IPS-18c (cell line): ENCODE measurements at regions not wholly inside any gene's neighbourhood (a gene's known extent, or its start where the extent isn't known, plus 50 kb on each side); places are given as distances from the start of the nearest gene placed in this dataset.

Experiments
- H3K4me3 ChIP-seq: 2 replicates; pipeline ENCODE4 v1.7.0; 2013; ENCODE audit warnings: low read depth, mild to moderate bottlenecking, low read length, moderate library complexity; ENCODE audit not compliant: insufficient read depth
- H3K9me3 ChIP-seq: one replicate; pipeline ENCODE4 v1.6.1; 2013; ENCODE audit warnings: mild to moderate bottlenecking, low read length, moderate library complexity; ENCODE audit not compliant: control insufficient read depth, insufficient read depth

DNA sequence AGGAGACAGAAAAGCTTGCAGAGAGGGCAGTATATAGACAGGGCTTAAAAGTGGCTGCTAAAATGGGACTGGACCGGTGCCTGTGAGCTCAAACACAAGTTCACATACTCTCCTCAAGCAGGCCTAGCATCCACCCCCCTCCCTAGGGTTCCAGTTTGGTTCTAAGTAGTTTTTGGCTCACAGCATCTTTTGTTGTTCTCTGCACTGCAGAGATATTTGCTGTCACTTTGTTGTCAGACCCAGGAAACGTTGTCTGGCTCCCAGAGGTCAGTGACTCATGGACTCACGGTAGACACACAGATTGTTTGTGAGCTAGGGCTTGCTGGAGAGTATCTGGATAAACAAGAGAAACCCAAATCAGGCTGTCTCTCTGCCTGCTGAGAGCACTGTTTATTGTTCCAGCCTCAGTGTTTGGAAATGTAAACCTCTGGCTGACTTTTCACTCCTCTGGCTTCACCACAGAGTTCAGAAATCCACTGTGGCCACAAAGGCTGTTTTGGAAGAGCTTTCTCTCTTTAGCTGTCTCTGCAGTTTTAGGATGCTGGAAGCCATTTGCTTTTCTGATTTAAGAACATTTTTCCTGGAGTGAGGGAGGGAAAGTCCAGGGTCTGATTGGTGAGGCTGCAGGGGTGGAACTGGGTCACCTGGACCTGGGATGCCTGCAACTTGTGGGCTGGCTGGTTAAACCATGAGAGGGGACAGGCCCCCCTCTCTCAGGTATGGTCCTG lies 303.7 kb upstream of the PLET1 start:
- Histone ChIP-seq H3K4me3 (no peak overlapping the region), H3K9me3 (no peaks in the 10 kb centered on the region)

DNA sequence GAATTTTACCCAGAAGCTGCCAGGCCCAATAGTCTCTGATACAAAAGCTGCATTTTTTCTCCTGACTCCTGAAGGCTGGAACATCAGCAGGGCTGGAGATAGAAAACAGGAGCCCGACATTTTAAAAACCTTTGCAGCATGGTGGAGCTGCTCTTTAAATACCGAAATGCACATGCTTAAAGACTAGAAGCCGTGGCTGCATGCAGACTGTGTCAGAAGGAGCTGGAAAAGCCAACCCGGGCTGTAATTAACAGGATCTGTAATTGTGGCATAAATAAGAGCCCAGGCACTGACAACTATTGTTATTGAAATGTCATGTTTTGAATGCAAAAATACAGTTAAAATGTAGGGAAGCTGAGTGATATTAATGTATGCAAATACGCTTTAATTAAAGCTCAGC lies 304.9 kb upstream of the PLET1 start:
- H3K4me3 ChIP-seq = no peak overlapping the region
- no peaks in the 10 kb centered on the region for H3K9me3 ChIP-seq

GRCh38 chr11:112566124-112566523 lies 305.5 kb upstream of the PLET1 start:
- no peak overlapping the region for H3K4me3 ChIP-seq
- no peaks in the 10 kb centered on the region for H3K9me3 ChIP-seq

DNA sequence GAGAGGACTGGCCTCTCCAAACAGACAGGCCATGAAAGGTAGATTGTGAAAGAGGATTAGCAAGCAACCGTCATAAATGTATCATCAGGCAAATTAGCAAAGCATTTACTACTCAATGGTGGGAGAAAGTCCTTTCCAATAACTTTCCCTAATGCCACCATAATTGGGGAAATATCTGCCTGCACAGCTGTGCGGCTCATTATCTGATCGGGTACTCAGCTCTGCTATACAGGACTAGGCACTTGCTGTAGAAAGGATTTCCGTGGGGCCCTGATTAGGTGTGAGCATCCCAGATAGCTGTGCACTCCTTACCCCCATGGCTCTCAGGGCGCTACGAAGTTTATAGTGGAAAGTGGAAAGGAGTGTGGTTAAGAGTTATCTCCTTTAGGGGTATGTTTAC lies 309.7 kb upstream of the PLET1 start:
- H3K9me3 ChIP-seq = peaks cover 3% of the 10 kb centered on the region
- H3K4me3 ChIP-seq = no peak overlapping the region

- Histone ChIP-seq H3K4me3 (no peak overlapping the region), H3K9me3 (no peaks in the 10 kb centered on the region)
Measured at GRCh38 chr11:112579282-112579681, 318.6 kb upstream of the PLET1 start.

- Histone ChIP-seq H3K4me3 (no peak overlapping the region), H3K9me3 (no peaks in the 10 kb centered on the region)
Measured at GRCh38 chr11:112580864-112581263, 320.2 kb upstream of the PLET1 start.

DNA sequence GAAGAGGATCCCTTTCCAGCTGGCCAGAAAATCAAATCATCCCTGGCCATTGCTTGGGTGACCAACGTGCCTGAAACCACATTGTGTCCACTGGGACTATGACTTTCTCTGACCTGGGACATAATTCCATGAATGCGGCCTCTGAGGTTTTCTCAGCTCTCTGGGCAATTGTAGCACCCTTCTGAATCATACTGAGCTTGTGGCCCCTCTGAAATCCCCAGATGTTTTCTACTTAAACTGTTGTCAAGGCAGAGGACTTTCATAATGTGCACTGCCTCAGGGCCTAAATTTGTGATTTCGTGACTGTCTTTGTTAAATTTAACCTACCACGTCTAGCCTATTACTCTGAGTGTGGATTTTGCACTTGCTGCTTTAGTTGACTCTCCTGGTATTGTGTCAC lies 321.1 kb upstream of the PLET1 start:
- Histone ChIP-seq H3K4me3 (no peak overlapping the region), H3K9me3 (no peaks in the 10 kb centered on the region)

GRCh38 chr11:112582366-112582765 lies 321.7 kb upstream of the PLET1 start:
- H3K9me3 ChIP-seq = no peaks in the 10 kb centered on the region
- H3K4me3 ChIP-seq = no peak overlapping the region

GRCh38 chr11:112583261-112583893 lies 322.7 kb upstream of the PLET1 start:
- Histone ChIP-seq H3K4me3 (no peak overlapping the region), H3K9me3 (no peaks in the 10 kb centered on the region)

DNA sequence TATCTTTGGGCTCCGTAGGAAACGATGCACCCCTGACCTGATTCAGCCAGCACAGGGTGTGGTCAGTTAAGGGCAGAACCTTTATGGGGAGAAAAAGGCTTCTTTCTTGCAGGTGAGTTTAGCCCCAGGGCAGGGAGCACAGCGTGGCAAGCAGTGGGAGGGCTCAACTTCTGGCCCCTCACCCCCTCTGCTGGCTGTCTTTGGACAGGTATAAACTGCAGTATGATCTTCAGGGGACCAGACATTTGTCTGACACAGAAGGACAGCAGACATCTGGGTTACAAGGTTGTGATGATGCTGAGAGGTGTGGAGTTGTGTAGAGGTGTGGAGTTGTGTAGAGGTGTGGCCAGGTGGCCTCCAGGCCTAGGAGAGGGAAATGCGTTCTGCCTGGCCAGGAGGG lies 324.0 kb upstream of the PLET1 start:
- no peak overlapping the region for H3K4me3 ChIP-seq
- H3K9me3 ChIP-seq = no peaks in the 10 kb centered on the region

- H3K4me3 ChIP-seq = no peak overlapping the region
- no peaks in the 10 kb centered on the region for H3K9me3 ChIP-seq
Measured at GRCh38 chr11:112587664-112588063, 327.0 kb upstream of the PLET1 start.

- Histone ChIP-seq H3K4me3 (no peak overlapping the region), H3K9me3 (no peaks in the 10 kb centered on the region)
Measured at GRCh38 chr11:112588252-112588694, 327.6 kb upstream of the PLET1 start.

GRCh38 chr11:112589155-112589554 lies 328.5 kb upstream of the PLET1 start:
- no peak overlapping the region for H3K4me3 ChIP-seq
- no peaks in the 10 kb centered on the region for H3K9me3 ChIP-seq

DNA sequence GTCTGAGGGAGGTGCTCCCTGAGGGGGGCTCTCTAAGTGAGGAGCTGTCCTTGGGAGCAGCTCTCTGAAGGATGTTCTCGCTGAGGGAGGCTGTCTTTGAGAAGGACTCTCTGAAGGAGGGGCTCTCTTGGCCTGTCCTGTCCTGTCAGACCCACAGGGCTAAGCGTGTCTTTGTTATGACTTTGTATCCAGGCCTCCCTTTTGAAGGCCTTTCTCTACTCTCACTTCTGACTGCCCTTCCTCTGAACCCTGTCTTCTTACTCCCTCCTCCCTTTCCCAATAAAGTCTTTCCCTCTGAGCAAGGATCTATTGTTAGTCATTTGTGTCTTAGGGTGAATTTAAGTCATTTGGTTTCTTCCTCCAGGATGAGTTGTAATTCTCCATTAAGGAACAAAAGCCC lies 330.1 kb upstream of the PLET1 start:
- H3K4me3 ChIP-seq = no peak overlapping the region
- no peaks in the 10 kb centered on the region for H3K9me3 ChIP-seq

GRCh38 chr11:112593440-112593839 lies 332.8 kb upstream of the PLET1 start:
- Histone ChIP-seq H3K4me3 (no peak overlapping the region), H3K9me3 (no peaks in the 10 kb centered on the region)

DNA sequence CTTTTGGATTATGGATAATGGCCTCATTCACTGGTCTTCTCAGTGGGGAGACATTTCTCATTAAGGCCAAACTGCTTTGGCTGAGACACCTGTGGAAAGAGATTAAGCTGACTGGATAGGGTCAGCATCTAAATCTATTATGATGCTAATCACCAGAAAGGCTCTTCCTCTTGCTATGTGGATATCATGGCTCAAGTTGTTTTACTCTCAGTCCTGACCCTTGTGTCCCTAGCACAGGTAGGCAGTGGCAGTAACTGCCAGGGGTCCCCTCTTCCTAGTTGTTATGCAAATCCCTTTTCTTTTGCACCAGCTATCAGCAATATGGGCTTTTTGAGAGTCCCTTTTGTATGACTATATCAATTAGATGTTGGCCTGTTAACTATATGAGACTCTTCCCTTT lies 335.7 kb upstream of the PLET1 start:
- H3K4me3 ChIP-seq = no peak overlapping the region
- H3K9me3 ChIP-seq = no peaks in the 10 kb centered on the region

DNA sequence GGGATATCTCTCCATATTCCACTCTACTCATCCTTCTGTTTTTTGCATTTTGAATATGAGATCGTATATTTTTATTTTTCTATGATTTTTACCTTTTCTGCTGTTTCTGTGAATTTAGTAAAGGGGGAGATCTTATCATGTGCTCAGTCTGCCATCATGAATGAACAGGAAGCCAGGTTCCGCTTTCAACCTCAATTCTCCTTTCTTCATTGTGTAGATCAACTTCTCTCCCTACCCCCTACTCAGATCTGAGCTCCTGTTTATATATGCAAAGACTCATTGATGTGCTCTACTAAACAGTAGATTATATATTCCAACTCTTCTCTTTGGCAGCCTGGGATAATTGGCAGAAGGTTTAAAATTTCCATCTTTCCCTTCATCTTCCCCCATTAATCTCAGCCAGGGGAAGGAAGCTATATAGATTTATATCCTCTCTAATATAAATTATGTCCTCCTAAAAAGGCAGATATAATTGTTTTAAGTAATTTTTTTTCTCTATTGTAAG lies 336.7 kb upstream of the PLET1 start:
- Histone ChIP-seq H3K4me3 (no peak overlapping the region), H3K9me3 (no peaks in the 10 kb centered on the region)

- Histone ChIP-seq H3K9me3 (no peaks in the 10 kb centered on the region), H3K4me3 (no peak overlapping the region)
Measured at GRCh38 chr11:112599265-112599664, 338.6 kb upstream of the PLET1 start.
